Hippocampal formation (tissue), 2 donors: ENCODE measurements at regions not wholly inside any gene's neighbourhood (a gene's known extent, or its start where the extent isn't known, plus 50 kb on each side); places are given as distances from the start of the nearest gene placed in this dataset.

Experiments
- DNase-seq, 2 donors: peaks; one replicate each; lab custom pipeline; 2025; lab: John Stamatoyannopoulos, UW

DNA sequence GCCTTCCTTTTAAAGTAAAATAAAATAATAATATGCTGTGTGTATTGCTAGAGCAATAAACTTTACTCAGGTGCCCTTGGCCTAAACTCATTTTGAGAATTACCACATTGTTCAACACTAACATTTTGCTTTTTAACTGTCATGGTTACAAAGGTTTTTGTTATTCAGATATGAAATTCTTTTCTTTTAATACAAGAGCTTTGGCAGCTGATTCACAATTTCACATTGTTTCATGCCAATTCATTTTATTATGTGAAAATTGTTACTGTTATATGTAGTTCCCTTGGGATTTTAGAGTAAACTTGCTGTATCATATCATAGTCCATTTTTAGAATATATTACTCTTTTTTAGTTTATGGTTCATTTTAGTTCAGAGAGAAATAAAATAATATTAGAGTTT is 65.8 kb upstream of the ZNF804A start:
- DNase-seq = no peak

DNA sequence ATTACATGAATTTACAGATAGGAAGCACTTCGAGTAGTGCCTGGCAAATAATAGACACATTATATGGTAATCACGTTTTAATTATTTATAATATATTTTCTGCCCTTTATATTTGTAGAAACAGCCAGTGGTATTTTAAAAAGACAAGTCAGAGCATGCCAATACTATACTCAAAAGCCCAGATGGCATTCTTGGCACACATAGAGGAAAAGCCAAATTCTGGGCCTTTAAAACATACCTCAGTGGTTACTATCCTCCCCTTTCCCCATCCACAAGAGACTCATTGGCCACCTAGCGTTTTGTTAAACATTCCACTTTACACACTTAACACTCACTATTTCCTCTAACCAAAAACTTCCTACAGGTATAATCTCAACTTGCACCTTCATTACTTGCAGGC is 63.3 kb upstream of the ZNF804A start:
- DNase-seq = no peak

DNA sequence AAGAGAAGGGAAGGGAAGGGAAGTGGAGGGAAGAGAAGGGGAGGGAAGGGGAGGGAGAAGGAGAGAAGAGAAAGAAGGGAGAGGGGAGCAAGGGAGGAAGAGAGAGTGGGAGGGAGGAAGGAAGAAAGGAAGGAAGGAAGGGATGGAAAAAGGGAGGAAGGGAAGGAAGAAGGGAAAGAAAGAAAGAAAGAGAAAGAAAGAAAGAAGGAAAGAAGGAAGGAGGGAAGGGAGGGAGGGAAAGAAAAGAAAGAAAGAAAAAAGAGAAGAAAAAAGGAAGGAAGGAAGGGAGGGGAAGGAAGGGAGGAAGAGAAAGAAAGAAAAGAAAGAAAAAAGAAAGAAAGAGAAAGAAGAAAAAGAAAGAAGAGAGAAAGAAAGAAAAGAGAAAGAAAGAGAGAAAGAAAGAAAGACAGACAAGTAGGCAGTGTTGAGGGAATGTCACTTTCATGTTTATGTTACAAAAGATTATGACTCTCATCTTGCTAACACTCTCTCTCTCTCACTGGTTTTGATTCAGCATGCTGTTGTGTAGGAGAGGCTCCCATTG is 58.0 kb upstream of the ZNF804A start:
- no peak for DNase-seq

DNA sequence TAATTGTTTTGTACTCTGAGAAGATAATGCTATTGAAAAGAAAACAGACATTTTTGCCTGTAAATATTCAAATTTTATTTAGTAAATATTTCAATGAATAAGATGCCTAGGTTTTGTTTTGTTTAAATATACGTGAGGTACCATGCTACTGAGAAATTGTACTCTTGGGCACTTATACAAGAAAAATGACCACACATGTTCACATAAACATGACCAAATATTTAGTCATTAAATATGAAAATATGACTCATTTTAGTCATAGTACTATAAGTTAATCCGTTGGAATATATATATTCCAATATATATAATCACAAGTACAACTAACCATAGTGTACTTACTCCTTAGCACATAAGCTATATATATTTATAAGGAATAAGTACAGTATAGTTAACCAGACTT is 56.7 kb upstream of the ZNF804A start:
- no peak for DNase-seq

DNA sequence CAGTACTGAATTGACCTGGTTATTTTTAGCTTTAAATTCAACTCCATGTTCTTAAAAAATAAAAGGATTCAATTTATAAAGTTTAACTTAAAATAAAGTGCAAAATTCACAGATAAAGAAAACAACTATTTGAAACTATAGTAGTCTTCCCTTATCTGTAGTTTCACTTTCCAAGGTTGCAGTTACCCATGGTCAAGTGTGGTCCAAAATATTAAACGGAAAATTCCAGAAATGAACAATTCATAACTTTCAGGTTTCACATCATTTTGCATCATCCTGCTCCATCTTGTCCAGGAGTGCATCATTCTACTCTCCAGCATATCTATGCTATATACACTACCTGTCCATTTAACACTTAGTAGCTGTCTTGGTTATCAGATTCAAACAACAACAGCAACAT is 54.5 kb upstream of the ZNF804A start:
- DNase-seq = no peak
